Breast epithelium (tissue), 3 donors: ENCODE measurements at regions not wholly inside any gene's neighbourhood (a gene's known extent, or its start where the extent isn't known, plus 50 kb on each side); places are given as distances from the start of the nearest gene placed in this dataset.

Experiments
- CTCF ChIP-seq, 3 donors: fragments of 450-650 bp; IDR thresholded peaks; one replicate each; pipeline ENCODE4 v1.5.1; 2016 to 2017; ENCODE audit warnings: antibody characterized with exemption in 3 of 3, mild to moderate bottlenecking in 3 of 3, moderate library complexity in 3 of 3
- POLR2A ChIP-seq: fragments of 450-650 bp; IDR thresholded peaks from one replicate; pipeline ENCODE4 v1.6.1; 2016; ENCODE audit warnings: antibody characterized with exemption, mild to moderate bottlenecking, moderate library complexity
- POLR2AphosphoS5 ChIP-seq, 3 donors: sonication (generic); formaldehyde crosslinking; IDR thresholded peaks; one replicate each; pipeline ENCODE4 v1.6.1; 2017; ENCODE audit warnings: antibody characterized with exemption in 3 of 3

DNA sequence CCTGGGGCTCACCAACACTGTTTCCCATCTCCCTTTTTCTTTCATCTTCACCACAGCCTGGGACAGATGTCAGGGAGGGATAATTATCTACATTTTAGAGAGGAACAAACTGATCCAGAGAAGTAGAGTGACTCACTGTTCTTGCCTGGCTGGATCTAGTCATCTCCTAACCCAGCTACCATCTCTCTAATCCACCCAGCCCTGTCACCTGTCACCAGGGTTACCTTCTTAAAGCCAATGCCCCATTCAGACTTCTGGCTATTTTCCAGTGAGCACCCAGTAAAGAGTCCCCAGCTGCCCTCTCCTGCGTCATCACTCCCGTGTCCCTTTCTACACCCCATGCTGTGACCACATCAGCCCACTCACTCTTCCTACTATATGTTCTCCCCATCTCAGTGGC is 68.4 kb upstream of the DUSP5 start:
- no peak for TF ChIP-seq CTCF (IDR thresholded peaks at IDR 0.05)
- TF ChIP-seq POLR2A = no peak
- TF ChIP-seq POLR2AphosphoS5 (IDR thresholded peaks at IDR 0.05) = no peak
